GM19463 (cell line): ENCODE measurements at regions not wholly inside any gene's neighbourhood (a gene's known extent, or its start where the extent isn't known, plus 50 kb on each side); places are given as distances from the start of the nearest gene placed in this dataset.
"Not testable (repeated sequence)": the region's sequence is repeated elsewhere in the genome, so short reads cannot be mapped to it uniquely, and the experiment has no call there.

Experiments
- ATAC-seq: cut with Tn5 transposase; IDR thresholded peaks from one replicate; pipeline ENCODE4 v1.9.1; 2021; ENCODE audit warnings: mild to moderate bottlenecking, moderate library complexity; ENCODE audit not compliant: unreplicated experiment

DNA sequence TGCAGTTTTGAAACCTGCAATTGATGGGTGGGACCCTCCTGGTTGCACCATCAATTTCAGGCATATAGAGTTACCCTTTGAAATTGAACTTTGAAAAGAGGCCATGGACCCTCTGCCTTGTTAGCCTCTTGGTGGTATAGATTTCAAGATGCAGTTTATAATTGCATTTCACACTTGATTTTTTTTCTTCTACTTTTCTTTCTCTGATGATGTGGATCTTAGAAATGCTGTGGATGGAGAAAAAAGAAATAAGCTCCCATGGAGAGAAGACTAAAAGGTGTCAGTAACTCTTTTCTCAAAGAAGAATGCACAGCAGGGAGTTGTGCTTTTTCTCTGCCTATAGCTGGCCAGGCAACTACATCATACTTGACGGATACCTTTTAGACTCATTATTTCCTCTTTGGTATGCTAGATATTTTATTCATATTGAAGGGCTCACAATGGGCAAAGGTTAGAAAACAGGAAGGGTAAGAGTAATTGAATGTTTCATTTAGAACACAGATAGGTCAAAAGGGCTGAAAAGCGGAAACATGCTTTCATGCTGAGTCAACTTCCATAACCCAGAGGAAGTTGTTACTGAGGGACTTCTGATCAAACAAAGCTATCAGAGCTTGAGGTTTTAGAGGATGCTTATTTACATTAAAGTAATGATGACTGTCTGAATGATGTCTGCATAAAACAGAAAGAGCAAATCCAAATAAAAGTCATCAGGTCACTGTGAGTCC lies 773.2 kb upstream of the LRRN3 start:
- ATAC-seq: no peak

DNA sequence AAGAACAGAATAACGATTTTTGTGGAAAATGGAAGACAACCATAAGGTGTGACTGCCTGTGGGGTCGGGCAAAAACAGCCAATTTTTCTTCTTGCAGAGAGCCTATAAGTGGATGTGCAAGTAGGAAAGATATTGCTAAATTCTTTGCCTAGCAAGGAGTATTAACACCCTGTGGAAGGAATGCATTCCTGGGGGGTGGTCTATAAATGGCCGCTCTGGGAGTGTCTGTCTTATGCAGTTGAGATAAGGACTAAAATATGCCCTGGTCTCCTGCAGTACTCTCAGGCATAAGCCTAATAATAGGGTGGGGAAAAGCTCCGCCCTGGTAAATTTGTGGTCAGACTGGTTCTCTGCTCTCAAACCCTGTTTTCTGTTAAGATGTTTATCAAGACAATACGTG lies 770.6 kb upstream of the LRRN3 start:
- not testable (repeated sequence) for ATAC-seq

DNA sequence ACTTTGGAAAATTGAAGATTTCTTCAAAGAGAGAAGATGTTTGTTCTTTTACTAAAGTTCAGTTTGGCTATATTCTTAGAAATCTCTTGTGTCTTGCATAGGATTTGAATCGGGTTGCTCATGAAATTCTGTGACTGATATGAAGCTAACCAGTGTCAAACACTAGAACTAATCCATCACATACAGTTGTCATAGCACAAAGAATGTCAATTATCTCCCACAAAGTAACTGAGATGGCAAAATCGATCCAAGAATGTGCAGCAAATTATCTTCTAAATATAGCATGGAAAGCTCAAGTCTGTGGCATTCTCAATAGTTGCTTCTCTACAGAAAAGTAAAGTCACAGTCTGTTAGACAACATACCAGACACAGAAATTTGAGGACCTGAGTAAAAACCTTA lies 768.1 kb upstream of the LRRN3 start:
- no peak for ATAC-seq

DNA sequence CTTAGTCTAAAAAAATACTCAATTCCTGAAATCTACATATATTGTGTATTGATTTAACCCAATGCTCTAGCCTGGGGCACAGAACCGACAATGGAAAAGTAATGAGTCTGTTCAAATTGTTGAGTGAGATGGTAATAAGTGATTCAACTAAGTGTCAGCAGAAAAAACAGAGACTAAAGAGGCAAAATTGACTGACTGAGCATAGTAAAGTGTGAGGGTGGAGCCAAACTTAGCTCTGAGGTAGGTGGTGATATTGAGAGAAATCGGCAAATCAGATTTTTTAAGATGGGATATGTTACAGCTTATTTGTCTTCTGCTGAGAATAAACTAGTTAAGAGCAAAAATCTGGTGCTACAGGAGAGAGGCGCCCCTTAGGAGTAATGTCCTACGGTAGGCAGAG lies 764.0 kb upstream of the LRRN3 start:
- ATAC-seq: no peak

DNA sequence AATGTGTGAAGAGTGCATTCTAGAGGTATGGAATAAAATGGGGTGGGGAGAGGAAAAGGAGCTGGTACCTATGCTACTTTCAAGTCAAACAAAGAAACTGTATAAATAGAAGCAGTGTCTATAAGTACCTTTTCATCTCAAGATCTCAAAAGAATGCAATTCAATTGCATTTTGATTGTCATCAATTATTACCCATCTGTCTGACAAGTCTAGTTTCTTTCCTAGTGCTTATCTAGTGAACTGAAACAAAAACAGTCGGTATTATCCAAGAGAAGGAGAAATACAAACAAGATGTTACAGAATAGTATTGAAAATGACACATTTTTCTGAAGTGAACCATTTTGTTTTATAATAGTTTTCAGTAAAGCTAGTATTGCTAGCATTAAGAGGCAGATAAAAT lies 754.5 kb upstream of the LRRN3 start:
- ATAC-seq: no peak

DNA sequence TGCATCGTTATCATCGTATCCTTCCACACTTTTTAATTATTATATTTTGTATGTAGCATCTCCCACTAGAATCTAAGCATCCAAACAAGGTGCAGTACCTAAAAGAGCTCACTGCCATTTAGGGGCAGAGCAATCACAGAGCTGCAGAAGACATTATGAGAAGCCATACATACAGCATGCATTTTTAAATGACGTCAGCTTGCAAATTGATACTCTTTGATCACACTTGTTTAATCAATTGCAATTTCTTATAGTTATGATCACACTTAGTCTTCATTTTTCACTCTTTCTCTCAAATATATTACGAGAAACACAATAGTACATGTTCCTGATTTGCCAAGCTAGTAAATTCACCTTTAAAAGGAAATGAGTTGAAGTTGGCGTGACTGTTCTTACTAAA lies 753.3 kb upstream of the LRRN3 start:
- no peak for ATAC-seq

DNA sequence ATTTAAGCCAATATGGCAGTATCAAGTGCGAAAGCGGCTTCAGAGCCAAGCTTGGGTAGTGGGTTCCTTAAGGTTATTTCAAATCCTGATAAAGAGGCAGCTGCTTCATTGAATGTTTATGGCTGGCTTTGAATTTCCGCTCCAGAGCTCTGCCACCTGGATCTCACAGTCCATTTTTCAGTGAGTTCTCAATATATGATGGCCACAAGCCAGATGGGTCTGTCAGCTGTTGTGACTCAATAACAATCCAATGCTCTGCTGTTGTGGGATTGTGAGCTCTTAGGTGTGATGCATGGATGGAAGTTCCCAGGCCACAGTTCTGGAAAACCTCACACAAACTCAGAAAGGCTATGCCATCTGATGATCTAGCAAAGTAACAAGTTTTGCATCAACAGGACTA lies 743.8 kb upstream of the LRRN3 start:
- no peak for ATAC-seq

DNA sequence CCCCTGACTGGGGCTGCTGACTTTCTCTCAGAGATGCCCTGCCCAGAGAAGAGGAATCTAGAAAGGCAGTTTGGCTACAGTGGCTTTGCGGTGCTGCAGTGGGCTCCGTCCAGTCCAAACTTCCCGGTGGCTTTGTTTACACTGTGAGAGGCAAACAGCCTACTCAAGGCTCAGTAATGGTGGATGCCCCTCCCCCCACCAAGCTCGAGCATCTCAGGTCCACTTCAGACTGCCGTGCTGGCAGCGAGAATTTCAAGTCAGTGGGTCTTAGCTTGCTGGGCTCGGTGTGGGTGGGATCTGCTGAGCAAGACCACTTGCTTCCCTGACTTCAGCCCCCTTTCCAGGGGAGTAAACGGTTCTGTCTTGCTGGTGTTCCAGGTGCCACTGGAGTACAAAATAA lies 734.5 kb upstream of the LRRN3 start:
- ATAC-seq: no peak

DNA sequence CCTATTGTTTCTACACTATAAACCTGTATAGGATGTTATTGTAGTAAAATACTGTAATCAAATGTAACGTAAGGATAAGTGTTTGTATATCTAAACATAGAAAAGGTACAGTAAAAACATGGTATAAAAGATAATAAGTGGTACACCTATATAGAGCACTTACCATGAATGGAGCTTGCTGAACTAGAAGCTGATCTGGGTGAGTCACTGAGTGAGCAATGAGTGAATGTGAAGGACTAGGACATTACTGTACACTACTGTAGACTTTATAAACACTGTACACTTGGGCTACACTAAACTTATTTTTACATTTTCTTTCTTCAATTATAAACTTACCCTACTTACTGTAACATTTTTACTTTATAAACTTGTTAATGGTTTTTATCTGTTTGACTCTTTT lies 732.9 kb upstream of the LRRN3 start:
- no peak for ATAC-seq

DNA sequence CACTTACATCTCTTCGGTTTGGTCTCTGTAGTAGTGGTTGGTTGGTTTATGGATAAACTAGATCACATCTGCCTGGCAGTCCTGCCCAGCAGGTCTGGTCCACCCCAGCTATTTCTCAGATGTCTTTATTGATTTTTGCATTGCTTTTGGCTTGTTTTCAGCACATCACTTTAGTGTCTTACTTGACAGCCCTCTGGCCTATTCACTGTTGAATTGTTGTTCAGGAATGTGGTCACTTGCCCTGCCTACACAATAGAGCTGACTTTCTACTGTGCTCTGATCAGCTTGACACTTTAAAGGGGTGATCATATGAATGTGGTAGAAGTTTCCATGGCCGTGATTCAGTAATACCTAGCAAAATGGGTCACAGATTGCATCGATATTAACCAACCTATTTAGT lies 719.2 kb upstream of the LRRN3 start:
- ATAC-seq: no peak

DNA sequence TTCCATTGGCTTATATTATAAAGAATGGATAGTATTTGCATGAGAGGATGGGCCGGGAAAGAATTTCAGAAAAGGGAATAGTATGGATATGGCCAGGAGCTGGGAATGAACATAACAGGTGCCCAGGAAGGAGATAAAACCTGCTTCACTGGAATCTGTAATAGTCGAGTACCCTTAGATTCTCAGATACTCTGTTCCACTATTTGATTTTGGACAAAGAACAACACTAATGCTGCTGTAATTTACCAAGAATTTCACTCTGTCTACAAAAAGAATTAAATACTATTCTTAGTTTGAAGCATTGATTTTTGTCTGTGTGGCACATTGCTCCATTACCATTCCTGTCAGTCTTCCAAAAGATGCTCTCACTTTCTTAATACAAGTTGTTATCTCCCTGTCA lies 718.2 kb upstream of the LRRN3 start:
- ATAC-seq: no peak

DNA sequence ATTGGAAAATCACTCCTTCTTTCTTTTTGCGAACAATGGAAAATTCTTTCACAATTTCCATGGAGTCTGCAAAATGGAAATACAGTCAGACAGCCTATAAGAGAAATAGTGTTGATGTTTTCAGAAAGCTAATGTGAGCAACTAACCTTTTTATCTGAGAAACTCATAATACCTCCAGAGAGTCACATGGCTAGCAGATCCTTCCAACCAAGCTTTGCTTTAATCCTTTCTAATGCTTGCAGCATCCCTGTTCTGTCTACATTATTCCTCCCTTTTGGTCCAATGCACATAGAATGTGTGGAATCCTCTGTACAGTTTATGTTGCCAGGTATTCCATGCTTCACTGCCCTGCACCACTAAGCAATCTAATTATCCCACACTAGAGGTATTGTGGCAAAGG lies 717.5 kb upstream of the LRRN3 start:
- no peak for ATAC-seq

DNA sequence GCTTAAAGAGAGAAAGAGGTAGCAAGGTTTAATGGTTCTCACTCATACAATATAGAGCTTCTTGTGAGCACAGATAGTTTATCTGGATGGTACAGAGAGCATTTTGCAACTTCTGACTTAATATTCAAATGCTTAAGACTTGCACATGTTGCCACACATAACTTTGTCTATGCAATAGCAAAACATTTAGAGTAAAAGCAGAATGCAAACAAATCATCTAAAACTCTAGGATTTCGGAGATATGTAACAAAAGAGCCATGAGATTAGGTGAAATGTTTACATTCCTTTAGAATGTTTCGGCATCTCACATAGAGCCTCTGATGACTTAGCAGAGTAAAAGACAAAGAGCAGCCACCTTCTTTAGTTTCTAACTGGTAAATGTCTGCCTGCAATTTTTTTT lies 717.1 kb upstream of the LRRN3 start:
- no peak for ATAC-seq

DNA sequence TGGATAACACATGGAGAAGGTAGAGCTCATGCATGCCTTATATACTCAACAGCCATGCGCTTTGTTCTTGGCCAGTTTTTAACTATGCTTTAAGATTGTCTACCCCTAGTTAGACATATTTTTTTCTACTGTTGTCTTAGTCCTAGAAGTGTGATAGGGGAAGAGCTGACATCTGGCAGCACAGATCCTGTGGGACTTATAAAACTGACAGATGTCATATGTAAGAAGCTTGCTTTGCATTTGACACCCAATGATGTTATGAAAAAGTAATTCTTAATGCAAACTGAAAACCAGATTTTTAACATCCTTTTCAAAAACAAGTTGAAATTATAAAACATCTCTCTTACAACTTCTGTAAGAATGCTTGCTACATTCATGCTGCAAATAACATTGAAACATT lies 715.9 kb upstream of the LRRN3 start:
- no peak for ATAC-seq

DNA sequence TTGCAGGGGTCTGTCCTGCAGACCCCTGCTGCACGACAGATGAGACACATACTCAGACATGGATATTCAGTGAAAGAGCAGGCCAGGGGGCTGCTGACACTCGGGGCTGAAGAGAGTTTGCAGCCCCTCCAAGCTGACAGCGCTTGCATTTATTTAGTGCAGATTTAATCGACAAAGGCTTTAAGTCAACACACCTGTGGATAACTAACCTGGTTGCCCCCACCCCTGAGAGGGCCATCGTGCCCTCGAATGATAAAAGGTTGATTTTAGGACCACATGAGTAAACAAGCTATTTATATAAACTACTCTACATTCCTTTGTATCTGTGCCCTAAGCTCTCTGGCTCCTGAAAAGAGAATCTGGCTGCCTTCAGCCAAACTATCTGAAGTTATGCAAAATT lies 708.2 kb upstream of the LRRN3 start:
- ATAC-seq: no peak

DNA sequence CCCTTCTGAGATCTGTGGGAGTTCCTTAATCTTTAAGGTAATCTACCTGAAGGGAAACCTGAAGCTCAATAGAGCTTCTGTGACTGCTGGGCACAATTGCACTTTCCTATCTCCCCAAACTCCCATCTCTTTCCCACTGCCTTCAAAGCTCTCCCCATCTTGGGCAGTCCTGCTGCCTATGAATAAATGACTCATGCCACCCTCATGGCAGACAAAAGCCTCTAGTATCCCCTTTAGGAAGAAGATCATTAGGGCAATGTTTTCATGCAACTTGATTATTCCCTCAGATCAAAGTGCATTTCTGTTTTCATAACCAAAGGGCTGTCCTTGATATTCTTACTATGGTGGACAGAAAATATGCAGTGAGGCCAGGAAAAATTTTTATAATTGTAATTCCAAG lies 704.9 kb upstream of the LRRN3 start:
- no peak for ATAC-seq

DNA sequence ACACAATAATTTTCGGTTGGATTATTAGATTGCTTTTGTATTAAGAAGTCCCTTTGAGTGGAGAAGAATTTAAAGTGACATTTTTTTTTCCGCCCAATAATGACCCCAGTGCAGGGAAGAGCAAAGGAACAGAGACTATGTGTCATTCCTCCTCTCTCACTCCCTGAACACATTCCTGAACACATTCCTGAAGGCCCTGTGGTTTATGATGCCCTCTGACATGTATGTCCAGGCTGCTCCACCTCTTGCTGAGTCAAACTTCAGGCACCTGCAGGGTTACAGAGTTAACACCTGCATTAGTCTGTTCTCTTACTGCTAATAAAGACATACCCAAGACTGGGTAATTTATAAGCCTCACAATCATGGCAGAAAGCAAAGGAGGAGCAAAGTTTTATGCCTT lies 704.0 kb upstream of the LRRN3 start:
- no peak for ATAC-seq

DNA sequence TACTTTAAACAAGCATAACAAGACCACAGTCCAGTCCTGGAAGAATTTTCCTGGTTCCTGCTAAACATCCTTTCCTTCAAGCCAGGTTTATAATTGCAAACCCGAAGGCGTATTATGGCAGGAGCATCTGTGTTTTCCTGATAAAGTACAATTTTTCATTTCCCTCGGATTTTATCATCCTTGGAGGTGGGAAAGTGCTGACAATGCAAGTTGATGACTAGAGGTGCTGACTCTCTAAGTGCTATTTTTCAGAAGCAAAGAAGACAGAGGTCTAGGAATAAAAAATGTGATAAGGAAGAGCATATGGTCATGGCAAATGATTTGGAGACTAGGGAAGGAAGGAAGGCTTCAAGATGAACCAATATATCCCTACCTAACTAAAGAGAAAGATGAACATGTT lies 703.2 kb upstream of the LRRN3 start:
- no peak for ATAC-seq

DNA sequence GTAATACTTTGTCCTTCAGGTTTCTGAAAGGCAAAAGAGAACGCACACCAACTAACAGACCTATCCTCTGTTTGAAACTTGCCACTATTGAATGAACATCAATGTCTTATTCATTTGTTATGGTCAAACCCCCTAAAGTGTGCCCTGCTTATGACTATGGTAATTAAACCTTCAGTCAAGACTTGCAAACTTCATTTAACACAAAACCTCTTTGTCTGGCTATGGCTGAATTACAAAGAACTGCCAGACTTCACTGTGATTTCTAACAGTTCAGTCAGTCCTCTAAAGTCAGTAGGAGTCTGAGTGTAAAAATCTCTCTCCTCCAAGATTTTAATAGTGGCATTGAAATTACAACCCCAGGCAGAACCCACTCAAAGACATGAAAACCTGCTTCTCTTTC lies 702.5 kb upstream of the LRRN3 start:
- no peak for ATAC-seq

DNA sequence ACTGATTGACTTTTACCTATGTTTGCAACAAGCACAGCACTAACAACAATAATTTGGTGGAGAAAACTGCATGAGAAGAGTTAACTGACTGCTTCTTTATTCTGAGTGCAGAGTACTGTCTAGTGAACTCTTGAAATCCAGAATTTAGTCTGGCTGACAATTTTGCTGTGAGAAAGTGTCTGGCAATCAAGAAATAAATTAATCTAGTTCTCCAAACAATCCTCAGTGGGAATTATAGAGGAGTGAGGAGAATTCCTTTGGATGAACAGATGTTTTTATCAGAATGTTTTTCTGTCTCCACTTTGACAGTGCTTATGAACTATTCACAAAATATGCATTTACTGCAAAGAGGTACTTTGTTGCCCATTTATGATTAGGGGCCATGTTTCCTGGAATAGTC lies 694.9 kb upstream of the LRRN3 start:
- no peak for ATAC-seq

DNA sequence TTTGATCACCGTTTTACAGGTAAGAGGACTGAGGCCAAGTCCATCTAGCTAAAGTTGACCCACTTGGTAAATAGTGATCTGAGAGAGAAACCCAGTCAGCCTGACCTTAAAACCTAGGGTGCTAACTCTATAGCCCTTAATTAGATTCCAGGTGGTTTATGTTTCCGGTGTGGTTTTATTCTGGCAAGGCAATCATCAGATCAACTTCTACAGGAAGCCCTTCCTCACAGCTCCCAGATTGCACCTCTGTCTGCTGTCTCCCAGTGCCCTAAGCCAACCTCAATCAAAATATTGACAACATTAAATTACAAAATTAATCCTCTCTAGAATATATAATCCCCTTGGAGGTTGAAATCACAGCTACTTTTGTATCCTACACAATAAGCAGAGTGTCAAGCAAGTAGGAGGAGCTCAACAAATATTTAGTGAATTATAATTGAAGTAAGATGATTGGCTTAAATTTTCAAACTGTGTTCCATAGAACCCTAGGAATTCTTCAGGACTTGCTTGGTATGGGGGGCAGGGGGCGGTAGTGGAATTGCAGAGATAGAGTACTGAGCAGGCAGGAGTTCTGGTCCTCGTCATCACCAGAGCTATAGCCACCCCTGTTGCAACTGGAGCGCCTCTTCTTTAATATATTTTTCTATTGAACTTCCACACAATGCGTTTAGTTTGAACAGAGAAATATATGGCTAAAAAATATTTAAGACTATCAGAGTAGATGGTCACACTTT lies 692.8 kb upstream of the LRRN3 start:
- ATAC-seq: no peak

DNA sequence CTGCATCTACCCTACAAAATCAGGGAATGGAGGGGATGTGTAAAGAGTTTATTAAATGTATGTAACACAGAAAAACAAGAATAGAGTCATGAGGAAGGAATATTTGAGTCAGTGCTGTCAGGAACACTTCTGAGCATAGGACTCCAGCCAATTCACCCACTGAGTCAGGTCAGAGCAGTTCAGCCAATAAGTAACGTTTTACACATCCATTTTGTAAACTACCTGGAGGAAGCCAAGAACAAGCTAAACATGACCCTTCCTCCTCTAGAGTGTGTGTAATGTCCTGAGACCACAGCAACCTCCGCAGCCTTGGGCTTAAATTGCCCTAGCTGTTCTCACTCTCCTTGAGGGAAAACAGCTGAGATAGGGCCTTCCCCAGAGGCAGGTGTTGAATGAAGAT lies 691.5 kb upstream of the LRRN3 start:
- ATAC-seq: no peak

DNA sequence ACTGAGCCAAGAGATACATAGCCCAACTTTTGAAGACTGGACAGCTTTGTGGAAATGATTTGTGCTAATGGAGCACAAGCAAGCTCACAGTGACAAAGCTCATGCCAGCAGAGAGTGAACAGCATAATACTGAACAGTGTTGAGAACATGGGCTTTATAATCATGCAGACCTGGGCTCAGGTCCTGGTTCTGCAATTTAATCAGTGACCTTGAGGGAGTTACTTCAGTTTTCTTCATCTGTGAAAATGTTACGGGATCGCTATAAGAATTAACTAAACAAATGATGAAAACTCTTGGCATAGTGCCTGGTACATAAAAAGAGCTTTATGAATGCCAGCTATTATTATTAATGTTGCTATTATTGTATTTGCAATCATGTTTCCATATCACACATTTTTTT lies 690.5 kb upstream of the LRRN3 start:
- no peak for ATAC-seq
